Ramos (cell line): ENCODE measurements at regions not wholly inside any gene's neighbourhood (a gene's known extent, or its start where the extent isn't known, plus 50 kb on each side); places are given as distances from the start of the nearest gene placed in this dataset.

Source experiments
- in situ Hi-C: fragments of 300-500 bp; cut with MboI; formaldehyde crosslinking; loops from one replicate; pipeline ENCODE4 v1.14.3; 2022; ENCODE audit warnings: low sequenced_read_pairs; ENCODE audit not compliant: unreplicated experiment

DNA sequence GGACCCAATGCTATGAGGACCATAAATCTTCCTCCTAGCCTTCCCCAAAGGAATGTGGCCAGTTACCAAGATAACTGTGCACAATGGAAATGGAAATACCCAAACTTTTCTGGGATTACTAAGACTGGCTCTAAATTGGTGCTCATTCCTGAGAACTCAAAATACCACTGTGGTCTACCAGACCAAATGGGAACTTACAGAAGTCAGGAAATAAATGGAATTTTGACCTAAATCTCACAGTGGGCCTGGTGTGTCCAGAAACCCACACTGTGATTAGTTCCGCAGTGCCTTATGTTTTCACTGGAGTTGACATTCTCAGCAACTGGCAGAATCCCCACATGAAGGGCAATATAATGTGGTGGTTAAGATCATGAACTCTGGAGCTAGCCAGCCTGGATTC is 99.4 kb upstream of the ZC3H12C start:
- in situ Hi-C loops: no loop called here

DNA sequence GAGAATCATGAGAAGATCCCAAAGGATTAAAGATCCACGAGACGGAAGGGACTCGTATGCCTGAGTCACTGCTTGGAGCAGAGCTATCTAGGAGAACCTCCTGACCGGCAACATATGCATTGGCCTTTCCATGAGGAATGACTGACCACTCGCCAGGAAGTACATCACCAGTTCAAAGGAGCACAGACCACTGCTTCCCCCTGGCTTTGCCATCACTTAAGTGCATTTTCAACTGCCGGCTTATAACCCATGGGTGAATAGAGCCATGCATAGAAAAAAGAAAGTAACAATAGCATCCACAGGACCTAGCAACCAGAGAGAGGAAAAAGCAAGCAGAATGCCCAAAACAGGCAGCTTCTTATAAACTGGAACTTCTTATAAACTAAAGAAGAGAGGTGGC is 98.3 kb upstream of the ZC3H12C start:
- in situ Hi-C loops: no loop called here

DNA sequence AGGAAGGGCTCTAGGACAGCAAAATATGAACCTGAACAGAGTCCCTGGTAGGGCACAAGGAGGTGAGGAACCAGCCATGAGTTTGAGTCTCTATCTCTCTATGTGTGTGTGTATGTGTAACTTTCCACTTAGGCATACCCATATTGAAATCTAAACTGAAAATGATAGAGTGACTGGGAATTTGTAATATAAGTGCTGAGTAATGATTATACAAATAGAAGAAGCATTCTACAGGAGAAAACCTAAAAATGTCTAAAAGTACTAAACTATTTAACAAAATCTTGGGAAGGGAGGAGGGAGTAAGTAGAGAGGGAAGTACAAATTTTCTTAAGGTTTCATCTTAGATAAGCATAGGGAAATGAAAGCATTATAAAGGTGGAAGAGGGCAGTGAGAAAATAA is 97.1 kb upstream of the ZC3H12C start:
- in situ Hi-C loops: no loop called here

DNA sequence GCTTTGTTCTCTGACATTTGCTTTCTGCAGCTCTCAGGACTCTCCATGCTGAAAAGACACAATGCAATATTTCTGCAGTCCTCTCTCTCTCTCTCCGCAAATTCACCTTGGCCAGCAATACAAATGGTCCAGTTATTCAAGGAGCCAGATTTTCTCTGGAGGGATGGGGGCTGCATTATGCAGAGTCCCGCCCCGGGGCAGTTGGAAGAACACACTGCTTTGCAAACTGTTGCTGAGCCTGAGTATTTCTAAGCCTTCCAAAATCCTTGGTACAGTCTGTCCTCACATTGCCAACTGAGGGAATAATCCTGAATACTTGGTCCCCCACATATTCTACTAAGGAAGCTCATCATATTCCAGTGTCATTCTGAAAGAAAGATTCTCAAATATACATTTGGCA is 94.3 kb upstream of the ZC3H12C start:
- in situ Hi-C loops: no loop called here

DNA sequence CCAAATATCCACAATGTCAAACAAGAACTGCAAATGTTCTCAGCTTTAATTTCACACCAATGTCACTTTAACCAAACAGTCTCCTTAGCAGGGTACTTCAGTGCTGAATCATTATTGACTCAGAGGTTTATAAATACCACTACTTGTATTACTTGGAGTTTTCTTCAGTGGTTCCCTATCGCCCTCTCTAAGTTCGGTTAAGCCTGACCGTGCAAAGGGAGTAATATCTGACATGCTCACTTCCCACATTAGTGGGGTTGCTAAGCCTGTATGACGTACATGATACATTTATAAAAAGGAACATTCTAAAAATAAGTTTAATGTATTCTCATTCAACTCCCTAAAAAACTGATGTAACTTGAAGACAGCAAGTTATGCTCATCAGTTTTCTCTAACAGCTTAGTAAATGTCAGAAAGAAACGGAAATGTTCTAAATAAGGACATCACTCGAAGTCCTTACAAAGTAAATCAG is 93.1 kb upstream of the ZC3H12C start:
- in situ Hi-C loops: no loop called here

DNA sequence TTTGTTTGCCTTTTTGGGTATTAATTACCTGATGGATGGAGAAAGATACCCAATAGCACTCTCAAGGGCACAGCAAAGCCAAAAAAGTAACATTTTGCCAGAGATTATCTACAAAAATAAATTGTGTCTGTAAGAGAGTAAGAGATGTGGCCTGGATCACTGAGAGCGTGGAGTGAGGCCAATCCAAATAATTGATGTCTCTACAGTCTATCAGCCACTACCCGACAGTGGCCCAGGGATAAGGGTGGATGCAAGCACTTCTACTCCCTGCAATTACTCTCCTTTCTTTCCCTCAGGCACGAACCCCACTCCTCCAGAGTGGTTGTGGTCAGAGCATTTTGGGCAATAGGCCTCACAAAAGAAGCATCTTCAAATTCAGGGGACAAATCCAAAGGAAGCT is 92.3 kb upstream of the ZC3H12C start:
- in situ Hi-C loops: no loop called here

DNA sequence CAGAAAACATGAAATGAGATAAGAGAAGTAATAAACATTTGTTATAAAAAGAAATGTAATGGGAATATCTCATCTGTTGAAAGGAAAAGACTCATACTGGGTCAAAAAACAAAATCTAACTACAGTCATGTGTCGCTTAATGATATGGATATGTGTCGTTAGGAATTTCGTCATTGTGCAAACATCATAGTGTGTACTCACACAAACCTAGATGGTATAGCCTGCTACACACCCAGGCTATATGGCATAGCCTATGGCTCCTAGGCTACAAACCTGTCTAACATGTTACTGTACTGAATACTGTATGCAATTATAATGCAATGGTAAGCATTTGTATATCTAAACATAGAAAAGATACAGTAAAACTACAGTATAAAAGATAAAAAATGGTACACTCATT is 89.8 kb upstream of the ZC3H12C start:
- in situ Hi-C loops: no loop called here

DNA sequence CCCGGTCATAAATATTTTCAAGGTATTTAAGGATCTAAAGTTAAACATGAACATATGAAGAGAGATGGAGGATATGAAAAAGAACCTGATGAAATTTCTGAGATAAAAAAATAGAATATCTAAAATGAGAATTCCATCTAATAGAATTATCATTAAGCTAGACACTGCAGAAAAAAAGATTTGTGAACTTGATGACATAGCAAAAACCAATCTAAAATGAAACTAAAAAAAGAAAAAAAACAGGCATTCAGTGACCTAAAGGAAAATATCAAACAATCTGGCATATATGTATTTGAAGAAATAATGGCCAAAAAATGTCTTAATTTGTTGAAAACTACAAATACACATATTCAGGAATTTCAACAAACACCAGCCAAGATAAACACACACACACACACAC is 81.6 kb upstream of the ZC3H12C start:
- in situ Hi-C loops: no loop called here

DNA sequence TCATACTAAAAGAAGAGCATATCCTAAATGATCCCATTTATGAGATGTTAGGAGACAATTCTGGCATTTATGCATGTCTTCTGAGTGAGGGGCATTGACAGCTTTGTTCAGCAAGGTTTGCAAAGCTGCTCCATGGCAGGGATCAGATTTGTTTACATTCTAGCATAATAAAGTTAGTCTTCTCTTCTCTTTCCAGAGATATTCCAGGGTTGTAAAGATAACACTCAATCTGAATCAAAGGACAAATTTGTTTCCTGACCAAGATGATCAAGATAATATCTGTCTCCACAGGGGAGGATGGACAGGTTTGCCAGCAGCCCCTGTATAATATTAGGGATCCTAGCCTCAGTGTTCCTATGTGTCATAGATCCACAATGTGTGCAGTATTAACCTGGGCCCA is 77.5 kb upstream of the ZC3H12C start:
- in situ Hi-C loops: no loop called here

DNA sequence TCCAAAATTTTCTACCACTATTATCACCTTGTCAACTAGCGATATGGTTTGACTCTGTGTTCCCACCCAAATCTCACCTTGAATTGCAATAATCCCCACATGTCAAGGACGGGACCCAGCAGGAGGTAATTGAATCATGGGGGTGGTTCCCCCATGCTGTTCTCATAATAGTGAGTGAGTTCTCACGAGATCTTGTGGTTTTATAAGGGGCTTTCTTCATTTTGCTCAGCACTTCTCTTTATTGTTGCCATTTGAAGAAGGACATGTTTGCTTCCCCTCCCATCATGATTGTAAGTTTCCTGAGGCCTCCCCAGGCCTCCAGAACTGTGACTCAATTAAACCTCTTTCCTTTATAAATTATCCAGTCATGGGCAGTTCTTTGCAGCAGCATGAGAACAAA is 73.5 kb upstream of the ZC3H12C start:
- in situ Hi-C loops: no loop called here

DNA sequence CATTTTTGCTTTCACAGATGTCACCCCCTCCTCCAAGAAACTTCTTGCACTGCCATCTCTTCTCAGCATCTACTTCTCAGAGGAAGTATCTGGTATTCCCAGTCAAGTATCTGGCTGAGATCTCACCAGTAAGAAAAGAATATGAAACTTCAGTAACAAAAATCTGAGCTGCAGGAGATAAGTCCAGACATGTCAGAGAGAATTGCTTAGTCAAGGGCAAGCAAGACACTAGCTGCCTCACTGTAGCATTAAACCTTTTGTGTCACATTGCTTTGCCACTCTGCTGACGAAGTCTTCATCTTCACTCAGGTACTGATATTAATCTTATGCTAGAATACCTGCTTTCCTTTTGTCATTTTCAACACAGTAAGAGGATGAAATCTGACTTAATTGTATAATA is 70.6 kb upstream of the ZC3H12C start:
- in situ Hi-C loops: no loop called here

DNA sequence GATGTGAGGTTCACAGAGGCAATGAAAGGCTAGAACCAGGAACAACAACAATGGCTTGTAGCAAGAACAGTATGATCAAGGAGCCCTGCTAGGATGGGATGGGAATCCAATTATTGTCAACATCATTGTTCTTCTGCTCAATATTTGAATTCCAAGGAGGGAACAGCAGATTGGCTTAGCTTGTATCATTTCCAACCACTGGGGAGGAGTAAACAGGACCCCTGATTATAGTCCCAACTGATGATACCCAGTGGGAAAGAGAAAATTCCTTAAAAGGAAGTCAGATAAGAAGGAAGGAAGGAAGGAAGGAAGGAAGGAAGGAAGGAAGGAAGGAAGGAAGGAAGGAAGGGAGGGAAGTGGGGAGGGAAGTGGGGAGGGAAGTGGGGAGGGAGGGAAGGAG is 69.5 kb upstream of the ZC3H12C start:
- in situ Hi-C loops: no loop called here

DNA sequence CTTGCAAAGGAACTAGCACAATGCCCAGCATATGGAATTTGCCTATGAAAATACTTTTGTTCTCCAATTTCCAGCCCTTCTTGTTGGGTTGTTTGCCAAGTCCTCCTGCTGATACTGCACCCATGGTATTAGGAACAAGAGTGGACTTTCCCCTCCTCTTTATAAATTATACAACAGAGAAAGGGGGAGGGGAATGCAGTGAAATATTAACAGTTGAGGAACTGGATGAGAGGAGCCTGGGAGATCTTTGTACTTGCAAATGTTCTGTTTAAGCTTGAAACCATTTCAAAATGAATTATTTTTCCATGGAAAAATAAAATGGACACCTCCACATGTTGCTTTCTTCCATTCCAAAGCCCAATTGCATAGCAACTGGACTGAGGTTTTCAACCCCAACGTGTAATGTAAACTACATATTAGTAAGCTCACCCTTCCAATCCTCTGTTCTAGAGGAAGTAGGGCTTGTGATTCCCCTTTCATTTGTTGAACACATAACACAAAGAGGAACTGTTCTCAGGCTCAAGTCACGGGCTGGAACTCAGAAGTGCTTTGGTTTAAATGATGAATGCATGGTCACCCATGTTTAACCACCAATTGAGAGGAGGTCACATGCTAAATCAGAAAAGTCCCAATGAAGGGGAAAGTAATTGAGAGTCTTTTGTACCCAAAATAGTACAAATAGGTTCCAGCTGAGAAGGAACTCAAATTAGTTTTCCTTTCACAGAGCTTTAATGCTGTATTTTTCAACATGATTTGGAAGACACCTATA is 66.2 kb upstream of the ZC3H12C start:
- in situ Hi-C loops: no loop called here

DNA sequence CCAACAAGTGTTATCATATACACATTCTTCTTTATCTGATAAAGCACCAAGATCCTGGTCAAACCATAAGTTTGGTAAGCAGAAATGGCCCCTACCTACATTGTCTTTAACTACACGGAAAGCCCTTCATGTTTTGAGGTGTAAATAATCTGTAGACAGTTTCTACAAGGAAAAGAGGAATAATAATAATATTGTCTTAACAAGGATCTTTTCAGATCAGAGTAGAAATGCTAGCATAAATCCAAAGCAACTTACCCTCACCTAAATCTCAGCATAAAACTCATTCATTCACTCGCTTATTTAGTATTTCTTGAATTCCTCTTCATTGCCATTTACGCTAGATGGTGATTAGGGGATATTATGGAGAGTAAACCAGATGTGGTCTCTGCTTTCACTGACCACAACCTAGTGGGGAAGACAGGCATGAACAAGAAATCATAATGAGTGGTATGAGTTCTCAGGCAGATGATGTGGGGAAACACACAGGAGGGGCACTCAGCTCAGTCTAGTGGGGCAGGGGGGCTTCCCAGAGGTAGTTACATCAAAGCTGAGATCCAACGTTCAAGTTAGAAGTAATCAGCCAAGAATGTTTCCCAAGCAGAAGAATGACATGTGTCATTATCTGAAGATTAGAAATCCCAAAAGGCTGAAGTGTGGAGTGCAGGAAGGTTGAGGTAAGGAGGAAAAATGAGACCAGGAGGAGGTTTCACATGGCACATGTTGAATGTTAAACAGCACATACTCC is 65.4 kb upstream of the ZC3H12C start:
- in situ Hi-C loops: no loop called here

DNA sequence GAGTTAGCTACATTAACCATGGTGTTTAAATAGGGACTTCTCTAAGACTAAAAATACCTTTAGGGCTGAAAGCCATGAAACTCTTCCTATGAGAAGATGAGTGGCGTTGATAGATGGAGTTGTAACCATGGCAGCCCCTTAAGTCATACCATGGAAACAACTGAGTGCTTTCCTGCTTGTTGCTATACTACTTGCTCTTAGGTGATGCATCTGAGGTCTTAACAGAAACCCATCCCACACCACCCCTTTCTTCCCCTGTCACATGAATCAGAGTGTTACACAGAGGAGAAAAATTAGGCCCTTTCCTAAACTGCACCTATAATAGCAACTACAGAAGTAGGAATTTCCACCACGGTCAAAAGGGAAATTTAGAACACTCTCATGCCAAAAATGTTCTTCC is 64.3 kb upstream of the ZC3H12C start:
- in situ Hi-C loops: no loop called here

DNA sequence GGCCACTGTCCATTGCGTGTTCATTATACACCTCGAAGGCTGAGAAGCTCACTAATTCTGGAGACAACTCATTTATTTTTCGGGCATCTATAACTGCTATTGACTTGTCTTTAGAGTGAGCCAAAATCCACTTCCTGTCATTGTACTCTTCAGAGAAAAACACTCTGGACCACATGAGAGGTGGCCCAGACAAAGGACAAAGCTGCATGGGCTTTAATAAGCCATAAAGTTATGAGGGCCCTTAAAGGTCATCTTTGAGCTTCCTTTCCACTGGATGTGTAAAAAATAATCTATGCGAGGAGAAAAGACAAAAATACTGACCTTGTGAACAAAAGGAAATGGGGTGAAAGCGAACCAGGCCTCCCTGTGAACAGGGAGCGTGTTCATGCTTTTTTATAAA is 63.5 kb upstream of the ZC3H12C start:
- in situ Hi-C loops: no loop called here

DNA sequence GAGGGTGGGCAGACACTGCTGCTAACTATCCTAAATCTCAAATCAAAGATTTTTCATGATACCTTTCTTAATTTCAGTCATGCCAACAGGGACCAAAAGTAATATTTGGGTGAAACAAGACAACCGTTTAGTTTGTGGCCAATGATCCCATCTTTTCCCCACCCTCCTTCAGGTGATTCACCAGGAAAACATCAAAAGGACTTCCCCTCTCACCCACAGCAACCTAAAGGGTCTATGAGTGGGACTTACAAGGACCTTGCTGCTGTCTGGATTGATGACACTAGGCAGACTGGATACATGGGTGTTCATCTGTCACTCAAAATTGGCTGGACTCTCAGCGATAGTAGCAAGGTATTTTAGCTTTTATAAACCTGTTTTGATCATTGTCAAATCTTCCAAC is 62.0 kb upstream of the ZC3H12C start:
- in situ Hi-C loops: no loop called here

DNA sequence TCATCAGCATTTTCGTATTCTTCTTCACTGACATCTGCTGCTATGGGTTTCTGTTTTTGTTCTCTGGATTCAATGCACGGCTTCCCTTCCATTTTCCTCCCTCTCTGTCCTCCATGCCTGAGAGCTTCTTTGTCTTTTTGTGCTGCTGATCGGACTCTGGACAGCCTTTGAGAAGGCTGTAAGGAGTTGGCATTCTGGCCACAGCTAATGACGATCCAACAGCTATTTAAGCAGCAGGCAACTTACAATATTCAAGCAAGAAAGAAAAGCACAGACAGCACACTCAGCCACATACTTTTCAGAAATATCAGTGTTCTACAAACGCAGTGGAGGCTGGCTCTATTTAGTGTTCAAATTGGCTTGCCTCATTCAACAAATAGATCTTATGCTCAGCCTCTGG is 60.9 kb upstream of the ZC3H12C start:
- in situ Hi-C loops: no loop called here

DNA sequence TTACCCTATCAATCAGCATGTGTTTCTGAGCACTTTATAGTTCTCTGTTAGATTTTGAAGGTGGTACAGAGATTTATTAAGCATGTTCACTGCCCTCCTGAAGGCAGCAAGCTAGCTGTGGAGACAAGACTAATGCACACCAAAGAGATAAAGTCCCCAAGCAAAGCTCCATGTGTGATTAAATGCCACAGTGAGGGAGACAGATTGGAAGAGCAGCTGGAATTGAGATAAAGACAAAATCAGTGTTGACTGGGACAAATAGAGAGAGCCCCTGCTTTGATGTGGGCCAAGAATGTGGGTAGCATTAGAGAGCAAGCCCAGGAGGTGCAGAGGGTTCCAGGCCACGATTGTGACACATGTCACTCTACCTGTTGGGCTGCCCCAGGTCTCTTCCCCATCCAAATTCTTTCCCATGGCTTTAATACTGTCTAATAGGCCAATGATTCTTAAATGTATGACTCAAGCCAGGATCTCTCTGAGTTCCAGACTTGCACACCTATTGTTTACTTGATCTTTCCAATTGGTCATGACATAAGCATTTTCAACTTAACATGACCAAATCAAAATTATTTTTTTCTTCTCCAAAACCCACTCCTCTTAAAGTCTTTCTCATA is 60.1 kb upstream of the ZC3H12C start:
- in situ Hi-C loops: no loop called here

DNA sequence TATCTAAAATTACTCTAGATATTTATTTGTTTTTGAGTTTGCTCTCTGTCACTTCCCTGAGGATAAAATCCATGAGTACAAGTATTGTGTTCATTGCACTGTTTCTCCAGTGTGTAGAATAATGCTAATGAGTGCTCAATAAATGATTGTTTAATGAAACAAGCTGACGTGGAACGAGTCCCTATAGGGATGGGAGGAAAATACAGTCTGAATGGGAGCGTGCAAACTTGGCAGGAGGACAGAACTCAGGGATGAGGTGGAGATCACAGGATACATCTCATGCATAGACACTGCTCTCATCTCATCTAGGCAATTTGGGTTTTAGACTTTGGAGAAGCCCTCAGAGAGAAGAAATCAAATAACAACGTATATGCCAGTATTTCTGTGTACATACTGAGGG is 58.4 kb upstream of the ZC3H12C start:
- in situ Hi-C loops: no loop called here

DNA sequence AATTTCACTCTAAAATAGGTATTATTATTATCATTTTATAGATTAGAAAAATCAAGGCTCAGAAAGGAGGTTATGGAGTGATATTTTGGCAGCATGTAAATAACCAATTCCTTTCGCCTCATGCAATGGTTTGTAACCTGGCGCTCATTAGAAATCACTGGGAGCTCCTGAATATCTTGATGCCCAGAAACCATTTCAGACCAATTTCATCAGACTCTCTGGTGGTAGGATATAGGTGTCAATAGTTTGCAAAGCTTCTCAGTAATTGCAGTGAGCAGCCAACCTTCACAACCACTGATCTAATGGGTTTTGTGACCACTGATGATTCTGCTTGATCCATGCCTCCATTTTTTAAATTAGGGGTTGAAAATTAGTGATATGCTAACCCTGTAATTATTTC is 57.8 kb upstream of the ZC3H12C start:
- in situ Hi-C loops: no loop called here
